Uterus (tissue), 2 donors: ENCODE measurements at regions not wholly inside any gene's neighbourhood (a gene's known extent, or its start where the extent isn't known, plus 50 kb on each side); places are given as distances from the start of the nearest gene placed in this dataset.

Source experiments
- CTCF ChIP-seq, 4 experiments: fragments of 200-600 bp in 2 of 4; fragments of 450-650 bp in 2 of 4; sonication (generic) in 2 of 4; IDR thresholded peaks; one replicate each; pipeline ENCODE4 v1.5.1; 2016 to 2019; ENCODE audit warnings: antibody characterized with exemption in 4 of 4, mild to moderate bottlenecking in 2 of 4, moderate library complexity in 1 of 4
- POLR2A ChIP-seq, 2 donors: fragments of 450-650 bp; IDR thresholded peaks; one replicate each; pipeline ENCODE4 v1.6.1; 2016; ENCODE audit warnings: antibody characterized with exemption in 2 of 2, mild to moderate bottlenecking in 1 of 2, moderate library complexity in 1 of 2

- no peak for TF ChIP-seq CTCF (IDR thresholded peaks at IDR 0.05)
- TF ChIP-seq POLR2A (IDR thresholded peaks at IDR 0.05), result no peak
Measured at GRCh38 chr1:187605736-187606135, 777.0 kb downstream of the PLA2G4A start.
